HL-60 (cell line): ENCODE measurements at regions not wholly inside any gene's neighbourhood (a gene's known extent, or its start where the extent isn't known, plus 50 kb on each side); places are given as distances from the start of the nearest gene placed in this dataset.

Source experiments
- CTCF ChIP-seq: IDR thresholded peaks from one replicate; pipeline ENCODE4 v1.5.1; 2011; ENCODE audit warnings: low read length, control low read depth, inconsistent platforms; ENCODE audit not compliant: insufficient read depth
- POLR2AphosphoS5 ChIP-seq: IDR thresholded peaks from 2 replicates; pipeline ENCODE4 v1.6.1; 2012; ENCODE audit warnings: low read depth

DNA sequence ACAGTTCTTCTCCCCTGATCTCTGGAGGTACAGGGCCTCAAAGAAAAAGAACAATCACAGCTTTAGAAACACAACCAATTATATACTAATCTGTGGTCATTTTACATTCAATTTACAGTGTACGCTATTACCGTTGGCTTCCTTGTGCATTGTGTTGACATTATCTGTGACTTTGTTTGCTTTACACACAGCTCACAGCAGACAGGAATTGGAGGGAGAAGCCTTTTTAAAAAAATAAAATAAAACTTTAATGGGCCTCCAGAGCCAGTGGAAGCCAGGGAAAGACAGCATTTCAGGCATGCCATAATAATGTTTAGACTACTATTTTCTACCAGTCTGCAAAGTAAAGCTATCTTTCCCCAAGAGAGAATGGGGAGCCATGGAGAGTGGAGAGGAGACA, 179.0 kb upstream of the ADO start:
- no peak for TF ChIP-seq CTCF
- TF ChIP-seq POLR2AphosphoS5, result no peak
